ENCODE measurements at regions not wholly inside any gene's neighbourhood (a gene's known extent, or its start where the extent isn't known, plus 50 kb on each side); places are given as distances from the start of the nearest gene placed in this dataset.
A peak's percentile ranks its signal among the peaks of the same experiment; 100 is the strongest.
"Not testable (repeated sequence)": the region's sequence is repeated elsewhere in the genome, so short reads cannot be mapped to it uniquely, and the experiment has no call there.

- H3K4me3 ChIP-seq = no peak overlapping the region
- no peak overlapping the region for H3K27ac ChIP-seq
- no peak for TF ChIP-seq CTCF (IDR thresholded peaks at IDR 0.05; ENCODE audit: low read depth, low read length)
- H3K36me3 ChIP-seq = no peaks in the 10 kb centered on the region
- no peak for DNase-seq (ENCODE audit: low read depth in 1 of 2, low spot score in 1 of 2)
- H3K27me3 ChIP-seq = no peaks in the 10 kb centered on the region
- no peaks in the 10 kb centered on the region for H3K4me1 ChIP-seq (ENCODE audit: low read depth)
- H3K9me3 ChIP-seq (ENCODE audit: low read depth) = no peaks in the 10 kb centered on the region
Measured at GRCh38 chr10:10054466-10054865, 963.2 kb upstream of the CELF2 start.

- no peaks in the 10 kb centered on the region for H3K36me3 ChIP-seq
Measured at GRCh38 chr10:10055656-10056442, 961.8 kb upstream of the CELF2 start.

DNA sequence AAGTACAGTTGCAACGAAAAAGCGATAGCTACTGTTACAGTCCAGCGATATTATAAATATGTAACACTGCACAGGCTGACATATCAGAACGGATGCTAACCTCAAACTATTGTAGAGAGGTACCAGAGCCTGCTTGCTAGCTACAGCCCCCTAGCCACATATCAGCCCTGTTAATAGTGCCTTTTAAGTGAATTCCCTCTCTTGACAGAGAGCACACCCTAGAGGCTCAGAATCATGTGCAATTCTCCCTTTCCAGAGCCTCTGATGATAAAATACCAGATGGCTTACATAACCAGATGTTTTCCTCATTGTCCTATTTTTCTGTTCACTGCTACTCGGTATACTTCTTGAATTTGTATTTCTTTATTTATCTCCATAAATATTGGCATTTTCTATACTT lies 960.7 kb upstream of the CELF2 start:
- H3K27me3 ChIP-seq = no peaks in the 10 kb centered on the region
- peak; percentile 40 for TF ChIP-seq CTCF (IDR thresholded peaks at IDR 0.05; ENCODE audit: low read depth, low read length)
- H3K4me3 ChIP-seq = no peak overlapping the region
- no peaks in the 10 kb centered on the region for H3K9me3 ChIP-seq (ENCODE audit: low read depth)
- DNase-seq (ENCODE audit: low read depth in 1 of 2, low spot score in 1 of 2) = peak; percentile 10 to 71
- no peaks in the 10 kb centered on the region for H3K36me3 ChIP-seq
- H3K27ac ChIP-seq = no peak overlapping the region
- H3K4me1 ChIP-seq (ENCODE audit: low read depth) = no peaks in the 10 kb centered on the region

More at GRCh38 chr10:10055656-10056442, 961.8 kb upstream of the CELF2 start:
- DNase-seq (ENCODE audit: low read depth in 1 of 2, low spot score in 1 of 2) = peak in 1 of 2 donors; percentile 56
- Histone ChIP-seq H3K27ac (no peak overlapping the region), H3K9me3 (ENCODE audit: low read depth) (no peaks in the 10 kb centered on the region), H3K4me1 (ENCODE audit: low read depth) (no peaks in the 10 kb centered on the region), H3K27me3 (no peaks in the 10 kb centered on the region), H3K4me3 (no peak overlapping the region)
- TF ChIP-seq CTCF (IDR thresholded peaks at IDR 0.05; ENCODE audit: low read depth, low read length) = no peak

DNA sequence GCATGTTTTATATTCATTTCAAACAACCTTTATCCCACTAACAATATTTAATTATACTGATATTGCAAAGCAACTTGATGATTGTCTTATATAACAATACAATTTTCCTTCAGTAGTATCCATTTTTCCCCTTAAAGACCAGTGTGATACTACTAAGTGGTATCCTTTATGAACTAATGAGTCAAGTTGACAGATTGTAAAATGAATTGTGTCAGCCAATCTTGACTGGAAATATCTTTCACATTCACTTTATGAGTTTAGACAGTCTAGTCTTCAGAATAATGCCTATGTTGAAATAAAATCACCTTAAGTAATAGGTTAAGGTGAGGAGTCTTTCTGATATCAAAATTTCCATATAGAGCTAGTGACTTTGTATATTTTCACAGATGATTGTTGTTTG lies 950.0 kb upstream of the CELF2 start:
- no peak overlapping the region for H3K4me3 ChIP-seq

DNA sequence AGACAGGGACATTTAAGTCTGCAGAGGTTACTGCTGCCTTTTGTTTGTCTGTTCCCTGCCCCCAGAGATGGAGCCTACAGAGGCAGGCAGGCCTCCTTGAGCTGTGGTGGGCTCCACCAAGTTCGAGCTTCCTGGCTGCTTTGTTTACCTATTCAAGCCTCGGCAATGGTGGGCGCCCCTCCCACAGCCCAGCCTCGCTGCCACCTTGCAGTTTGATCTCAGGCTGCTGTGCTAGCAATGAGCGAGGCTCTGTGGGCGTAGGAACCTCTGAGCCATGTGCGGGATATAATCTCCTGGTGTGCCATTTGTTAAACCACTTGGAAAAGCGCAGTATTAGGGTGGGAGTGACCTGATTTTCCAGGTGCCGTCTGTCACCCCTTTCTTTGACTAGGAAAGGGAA lies 942.8 kb upstream of the CELF2 start:
- H3K27ac ChIP-seq; H3K9me3 ChIP-seq (ENCODE audit: low read depth); DNase-seq (ENCODE audit: low read depth in 1 of 2, low spot score in 1 of 2); H3K4me3 ChIP-seq; H3K4me1 ChIP-seq (ENCODE audit: low read depth); H3K36me3 ChIP-seq; H3K27me3 ChIP-seq: not testable (repeated sequence)

More for the DNA sequence above, 950.0 kb upstream of the CELF2 start:
- no peak for TF ChIP-seq CTCF (IDR thresholded peaks at IDR 0.05; ENCODE audit: low read depth, low read length)
- no peak overlapping the region for H3K27ac ChIP-seq
- no peak for DNase-seq (ENCODE audit: low read depth in 1 of 2, low spot score in 1 of 2)
- no peaks in the 10 kb centered on the region for H3K9me3 ChIP-seq (ENCODE audit: low read depth)
- no peaks in the 10 kb centered on the region for H3K27me3 ChIP-seq
- no peaks in the 10 kb centered on the region for H3K36me3 ChIP-seq
- H3K4me1 ChIP-seq (ENCODE audit: low read depth) = no peaks in the 10 kb centered on the region

- peaks cover 5% of the 10 kb centered on the region for H3K4me1 ChIP-seq (ENCODE audit: low read depth)
- H3K27ac ChIP-seq = no peak overlapping the region
- no peaks in the 10 kb centered on the region for H3K9me3 ChIP-seq (ENCODE audit: low read depth)
- no peak for DNase-seq (ENCODE audit: low read depth in 1 of 2, low spot score in 1 of 2)
- no peaks in the 10 kb centered on the region for H3K27me3 ChIP-seq
- no peak for TF ChIP-seq CTCF (IDR thresholded peaks at IDR 0.05; ENCODE audit: low read depth, low read length)
- no peak overlapping the region for H3K4me3 ChIP-seq
- no peaks in the 10 kb centered on the region for H3K36me3 ChIP-seq
Measured at GRCh38 chr10:10078446-10078845, 939.2 kb upstream of the CELF2 start.
